AG09309 (cell line): ENCODE measurements at regions not wholly inside any gene's neighbourhood (a gene's known extent, or its start where the extent isn't known, plus 50 kb on each side); places are given as distances from the start of the nearest gene placed in this dataset.

Experiments used
- DNase-seq: peaks from one replicate; pipeline ENCODE4 v3.0.0-alpha.2; 2010; ENCODE audit warnings: low read depth
- H3K4me3 ChIP-seq: 2 replicates; pipeline ENCODE4 v1.5.1; 2011; ENCODE audit warnings: mild to moderate bottlenecking, low read depth, low read length, moderate library complexity; ENCODE audit not compliant: control insufficient read depth
- CTCF ChIP-seq: IDR thresholded peaks from 2 replicates; pipeline ENCODE4 v1.5.1; 2011; ENCODE audit warnings: mild to moderate bottlenecking, low read depth, low read length, inconsistent platforms; ENCODE audit not compliant: insufficient read depth, control insufficient read depth; ENCODE audit errors: missing control alignments

GRCh38 chr10:21171197-21171935, 274.3 kb upstream of the NEBL start:
- no peak overlapping the region for H3K4me3 ChIP-seq
- TF ChIP-seq CTCF, result peak; percentile 12
- DNase-seq, result no peak

GRCh38 chr10:21170216-21170615, 273.1 kb upstream of the NEBL start:
- DNase-seq, result no peak
- TF ChIP-seq CTCF, result no peak

GRCh38 chr10:21169271-21169670, 272.2 kb upstream of the NEBL start:
- TF ChIP-seq CTCF, result no peak
- DNase-seq, result no peak
- H3K4me3 ChIP-seq, result no peak overlapping the region

More at GRCh38 chr10:21170216-21170615, 273.1 kb upstream of the NEBL start:
- H3K4me3 ChIP-seq, result no peak overlapping the region

- no peak overlapping the region for H3K4me3 ChIP-seq
- no peak for TF ChIP-seq CTCF
- no peak for DNase-seq
These were observed 270.3 kb upstream of the NEBL start for GRCh38 chr10:21167288-21168010.

- no peak for TF ChIP-seq CTCF
- no peak for DNase-seq
- H3K4me3 ChIP-seq, result no peak overlapping the region
These were observed 269.6 kb upstream of the NEBL start for GRCh38 chr10:21166557-21167287.

- DNase-seq, result no peak
- no peak for TF ChIP-seq CTCF
- H3K4me3 ChIP-seq, result no peak overlapping the region
These were observed 268.4 kb upstream of the NEBL start for GRCh38 chr10:21165489-21165888.
